HepG2 (cell line): ENCODE measurements at regions not wholly inside any gene's neighbourhood (a gene's known extent, or its start where the extent isn't known, plus 50 kb on each side); places are given as distances from the start of the nearest gene placed in this dataset.
A peak's percentile ranks its signal among the peaks of the same experiment; 100 is the strongest.

Source experiments
- CC2D1A ChIP-seq: sonication (generic); formaldehyde crosslinking; IDR thresholded peaks from 2 replicates; pipeline ENCODE4 v1.8.1; 2023; ENCODE audit warnings: mild to moderate bottlenecking, missing genetic modification reagents
- CTCF ChIP-seq: sonication (generic); formaldehyde crosslinking; IDR thresholded peaks from 2 replicates; pipeline ENCODE4 v1.5.0; 2020; ENCODE audit warnings: mild to moderate bottlenecking, missing genetic modification reagents, moderate library complexity
- HMG20B ChIP-seq: conservative IDR thresholded peaks from 2 replicates; pipeline ENCODE4 v1.6.1; 2016; ENCODE audit warnings: missing genetic modification reagents, missing compliant biosample characterization
- HNF4A ChIP-seq: sonication (generic); formaldehyde crosslinking; IDR thresholded peaks from 2 replicates; pipeline ENCODE4 v1.4.0; 2020; ENCODE audit warnings: missing genetic modification reagents
- NR2F2 ChIP-seq: IDR thresholded peaks from 2 replicates; pipeline ENCODE4 v1.6.1; 2012; ENCODE audit warnings: low read depth, inconsistent platforms, borderline replicate concordance
- SMC3 ChIP-seq: IDR thresholded peaks from 2 replicates; pipeline ENCODE4 v1.6.1; 2011; ENCODE audit warnings: low read length, improper control_type of control experiment
- SRSF9 ChIP-seq: fragments of 200-400 bp; formaldehyde crosslinking; IDR thresholded peaks from 2 replicates; pipeline ENCODE4 v1.6.1; 2018; ENCODE audit warnings: borderline replicate concordance, mild to moderate bottlenecking, low read depth, low read length; ENCODE audit not compliant: insufficient read depth, poor library complexity, severe bottlenecking
- ZSCAN29 ChIP-seq: sonication (generic); formaldehyde crosslinking; conservative IDR thresholded peaks from 2 replicates; pipeline ENCODE4 v1.4.0; 2020; ENCODE audit warnings: mild to moderate bottlenecking, missing genetic modification reagents
- TF ChIP-seq, protein P1 (sequence below): IDR thresholded peaks from 2 replicates; pipeline ENCODE4 v1.4.0; 2020; ENCODE audit warnings: mild to moderate bottlenecking, missing genetic modification reagents
- TF ChIP-seq, protein P2 (sequence below): sonication (generic); formaldehyde crosslinking; conservative IDR thresholded peaks from 2 replicates; pipeline ENCODE4 v1.8.0; 2022; ENCODE audit warnings: low read depth, missing genetic modification reagents

GRCh38 chr2:88903749-88904353 lies 212.4 kb downstream of the RPIA start (continued):
- TF ChIP-seq CC2D1A (CRISPR knock-in tag) (no peak), SMC3 (peak; percentile 87), HMG20B (no peak), NR2F2 (no peak), SRSF9 (no peak), HNF4A (CRISPR knock-in tag) (no peak), CTCF (CRISPR knock-in tag) (peak; percentile 88), ZSCAN29 (CRISPR knock-in tag) (no peak)
- TF ChIP-seq, protein P1, sequence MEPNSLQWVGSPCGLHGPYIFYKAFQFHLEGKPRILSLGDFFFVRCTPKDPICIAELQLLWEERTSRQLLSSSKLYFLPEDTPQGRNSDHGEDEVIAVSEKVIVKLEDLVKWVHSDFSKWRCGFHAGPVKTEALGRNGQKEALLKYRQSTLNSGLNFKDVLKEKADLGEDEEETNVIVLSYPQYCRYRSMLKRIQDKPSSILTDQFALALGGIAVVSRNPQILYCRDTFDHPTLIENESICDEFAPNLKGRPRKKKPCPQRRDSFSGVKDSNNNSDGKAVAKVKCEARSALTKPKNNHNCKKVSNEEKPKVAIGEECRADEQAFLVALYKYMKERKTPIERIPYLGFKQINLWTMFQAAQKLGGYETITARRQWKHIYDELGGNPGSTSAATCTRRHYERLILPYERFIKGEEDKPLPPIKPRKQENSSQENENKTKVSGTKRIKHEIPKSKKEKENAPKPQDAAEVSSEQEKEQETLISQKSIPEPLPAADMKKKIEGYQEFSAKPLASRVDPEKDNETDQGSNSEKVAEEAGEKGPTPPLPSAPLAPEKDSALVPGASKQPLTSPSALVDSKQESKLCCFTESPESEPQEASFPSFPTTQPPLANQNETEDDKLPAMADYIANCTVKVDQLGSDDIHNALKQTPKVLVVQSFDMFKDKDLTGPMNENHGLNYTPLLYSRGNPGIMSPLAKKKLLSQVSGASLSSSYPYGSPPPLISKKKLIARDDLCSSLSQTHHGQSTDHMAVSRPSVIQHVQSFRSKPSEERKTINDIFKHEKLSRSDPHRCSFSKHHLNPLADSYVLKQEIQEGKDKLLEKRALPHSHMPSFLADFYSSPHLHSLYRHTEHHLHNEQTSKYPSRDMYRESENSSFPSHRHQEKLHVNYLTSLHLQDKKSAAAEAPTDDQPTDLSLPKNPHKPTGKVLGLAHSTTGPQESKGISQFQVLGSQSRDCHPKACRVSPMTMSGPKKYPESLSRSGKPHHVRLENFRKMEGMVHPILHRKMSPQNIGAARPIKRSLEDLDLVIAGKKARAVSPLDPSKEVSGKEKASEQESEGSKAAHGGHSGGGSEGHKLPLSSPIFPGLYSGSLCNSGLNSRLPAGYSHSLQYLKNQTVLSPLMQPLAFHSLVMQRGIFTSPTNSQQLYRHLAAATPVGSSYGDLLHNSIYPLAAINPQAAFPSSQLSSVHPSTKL = no peak
- TF ChIP-seq, protein P2, sequence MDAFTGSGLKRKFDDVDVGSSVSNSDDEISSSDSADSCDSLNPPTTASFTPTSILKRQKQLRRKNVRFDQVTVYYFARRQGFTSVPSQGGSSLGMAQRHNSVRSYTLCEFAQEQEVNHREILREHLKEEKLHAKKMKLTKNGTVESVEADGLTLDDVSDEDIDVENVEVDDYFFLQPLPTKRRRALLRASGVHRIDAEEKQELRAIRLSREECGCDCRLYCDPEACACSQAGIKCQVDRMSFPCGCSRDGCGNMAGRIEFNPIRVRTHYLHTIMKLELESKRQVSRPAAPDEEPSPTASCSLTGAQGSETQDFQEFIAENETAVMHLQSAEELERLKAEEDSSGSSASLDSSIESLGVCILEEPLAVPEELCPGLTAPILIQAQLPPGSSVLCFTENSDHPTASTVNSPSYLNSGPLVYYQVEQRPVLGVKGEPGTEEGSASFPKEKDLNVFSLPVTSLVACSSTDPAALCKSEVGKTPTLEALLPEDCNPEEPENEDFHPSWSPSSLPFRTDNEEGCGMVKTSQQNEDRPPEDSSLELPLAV = no peak
